GM12878 (cell line): ENCODE measurements at regions not wholly inside any gene's neighbourhood (a gene's known extent, or its start where the extent isn't known, plus 50 kb on each side); places are given as distances from the start of the nearest gene placed in this dataset.

Experiments used
- CBX3 ChIP-seq: fragments of 200-600 bp; sonication (generic); IDR thresholded peaks from 2 replicates; pipeline ENCODE4 v1.6.1; 2016; ENCODE audit warnings: low read depth, borderline replicate concordance
- USF2 ChIP-seq: IDR thresholded peaks from 2 replicates; pipeline ENCODE4 v1.6.1; 2011; ENCODE audit warnings: low read depth, low read length, improper control_type of control experiment, borderline replicate concordance

- TF ChIP-seq USF2 (no peak), CBX3 (no peak)
These were observed 561.5 kb downstream of the BCOR start for GRCh38 chrX:39536211-39536610.
